Caco-2 (cell line): ENCODE measurements at regions not wholly inside any gene's neighbourhood (a gene's known extent, or its start where the extent isn't known, plus 50 kb on each side); places are given as distances from the start of the nearest gene placed in this dataset.

Source experiments
- BruUV-seq: library from RNA; stranded (reverse); fragments of 400-500 nt; replicated peaks from 2 replicates; lab custom pipeline; 2021; lab: Mats Ljungman, UMichigan
- CTCF ChIA-PET: fragments of 300-600 bp; sonication (Branson Sonifier 250); formaldehyde crosslinking; loops from one replicate; lab custom pipeline; 2022; ENCODE audit warnings: antibody characterized with exemption; lab: Charles Lee
- POLR2A ChIA-PET: fragments of 300-600 bp; sonication (Branson Sonifier 250); formaldehyde crosslinking; loops from one replicate; lab custom pipeline; 2022; ENCODE audit warnings: antibody characterized with exemption; lab: Charles Lee
- DNase-seq, 2 experiments: peaks; one replicate each; pipeline versions ENCODE4 v3.0.0 to v3.0.0-alpha.2; 2020 to 2022
- H3K27me3 ChIP-seq: replicated peaks from 2 replicates; pipeline ENCODE4 v1.6.0; 2011; ENCODE audit warnings: low read length; ENCODE audit not compliant: control insufficient read depth, insufficient read depth
- H3K36me3 ChIP-seq: 2 replicates; pipeline ENCODE4 v1.5.1; 2011; ENCODE audit warnings: low read length; ENCODE audit not compliant: control insufficient read depth, insufficient read depth
- H3K4me1 ChIP-seq: fragments of 250-450 bp; sonication (Bioruptor Pico); 2 replicates; pipeline ENCODE4 v1.5.1; 2020; ENCODE audit warnings: mild to moderate bottlenecking
- H3K4me3 ChIP-seq: 2 replicates; pipeline ENCODE4 v1.5.1; 2011; ENCODE audit warnings: low read depth, mild to moderate bottlenecking, control low read depth, low read length
- H3K9me3 ChIP-seq: fragments of 250-450 bp; sonication (Bioruptor Pico); 2 replicates; pipeline ENCODE4 v1.5.1; 2020; ENCODE audit warnings: mild to moderate bottlenecking, moderate library complexity
- H3K27ac Mint-ChIP-seq: one replicate; pipeline ENCODE4 v1.8.0; 2022; ENCODE audit warnings: mixed read lengths; ENCODE audit not compliant: unreplicated experiment
- H3K27me3 Mint-ChIP-seq: one replicate; pipeline ENCODE4 v1.8.0; 2022; ENCODE audit warnings: mixed read lengths; ENCODE audit not compliant: insufficient read depth, unreplicated experiment
- H3K36me3 Mint-ChIP-seq: one replicate; pipeline ENCODE4 v1.8.0; 2022; ENCODE audit warnings: mild to moderate bottlenecking, mixed read lengths; ENCODE audit not compliant: insufficient read depth, unreplicated experiment
- H3K4me1 Mint-ChIP-seq: one replicate; pipeline ENCODE4 v1.8.0; 2022; ENCODE audit warnings: low read depth, mixed read lengths; ENCODE audit not compliant: unreplicated experiment
- H3K4me3 Mint-ChIP-seq: one replicate; pipeline ENCODE4 v1.8.0; 2022; ENCODE audit warnings: mild to moderate bottlenecking, moderate library complexity, mixed read lengths; ENCODE audit not compliant: unreplicated experiment
- H3K9me3 Mint-ChIP-seq: one replicate; pipeline ENCODE4 v1.8.0; 2022; ENCODE audit warnings: mixed read lengths; ENCODE audit not compliant: unreplicated experiment
- CTCF ChIP-seq, 2 experiments: fragments of 200-600 bp in 1 of 2; IDR thresholded peaks; 1 replicate in 1 of 2; 2 replicates in 1 of 2; pipeline versions ENCODE4 v1.5.1 to v1.8.0; 2011 to 2022; ENCODE audit warnings: antibody characterized with exemption in 1 of 2, control low read depth in 1 of 2, inconsistent platforms in 1 of 2, low read depth in 1 of 2, low read length in 1 of 2, mild to moderate bottlenecking in 1 of 2, moderate library complexity in 1 of 2; ENCODE audit not compliant: insufficient read depth in 1 of 2, severe bottlenecking in 1 of 2, unreplicated experiment in 1 of 2
- intact Hi-C: fragments of 100-400 bp; cut with micrococcal nuclease; formaldehyde crosslinking; loops from one replicate; pipeline ENCODE4 v1.10.0; 2022; ENCODE audit not compliant: unreplicated experiment

- H3K4me3 Mint-ChIP-seq = no peak overlapping the region
Observed at GRCh38 chr7:33831389-33832141, 73.8 kb upstream of the BMPER start.

GRCh38 chr7:33832271-33832721 is 73.0 kb upstream of the BMPER start:
- CTCF ChIA-PET = no interaction called here
- POLR2A ChIA-PET = no interaction called here

More at GRCh38 chr7:33831389-33832141, 73.8 kb upstream of the BMPER start:
- intact Hi-C loops = no loop called here
- Histone ChIP-seq H3K4me3 (no peak overlapping the region), H3K9me3 (no peaks in the 10 kb centered on the region; the same call in 1 of the 2 replicates), H3K36me3 (no peaks in the 10 kb centered on the region), H3K4me1 (no peaks in the 10 kb centered on the region), H3K27me3 (no peaks in the 10 kb centered on the region)
- no peak for TF ChIP-seq CTCF (IDR thresholded peaks at IDR 0.05; ENCODE audit: insufficient read depth in 1 of 2, low read depth in 1 of 2, low read length in 1 of 2, severe bottlenecking in 1 of 2, unreplicated experiment in 1 of 2)
- peaks cover 5% of the 10 kb centered on the region for H3K27me3 Mint-ChIP-seq
- ChIA-PET CTCF (no interaction called here), POLR2A (no interaction called here)
- H3K4me1 Mint-ChIP-seq = no peaks in the 10 kb centered on the region
- no TSS peak for BruUV-seq
- no peaks in the 10 kb centered on the region for H3K36me3 Mint-ChIP-seq
- DNase-seq = no peak
- H3K9me3 Mint-ChIP-seq = no peaks in the 10 kb centered on the region
- no peak overlapping the region for H3K27ac Mint-ChIP-seq

More at GRCh38 chr7:33832271-33832721, 73.0 kb upstream of the BMPER start:
- H3K27ac Mint-ChIP-seq = no peak overlapping the region
- intact Hi-C loops = no loop called here
- H3K9me3 Mint-ChIP-seq = no peaks in the 10 kb centered on the region
- TF ChIP-seq CTCF (IDR thresholded peaks at IDR 0.05; ENCODE audit: insufficient read depth in 1 of 2, low read depth in 1 of 2, low read length in 1 of 2, severe bottlenecking in 1 of 2, unreplicated experiment in 1 of 2) = no peak
- peaks cover 5% of the 10 kb centered on the region for H3K27me3 Mint-ChIP-seq
- DNase-seq = no peak
- no peaks in the 10 kb centered on the region for H3K4me1 Mint-ChIP-seq
- H3K36me3 Mint-ChIP-seq = no peaks in the 10 kb centered on the region
- H3K36me3 ChIP-seq = no peaks in the 10 kb centered on the region
- no peaks in the 10 kb centered on the region for H3K27me3 ChIP-seq
- BruUV-seq = no TSS peak
- H3K4me3 ChIP-seq = no peak overlapping the region
- no peaks in the 10 kb centered on the region; the same call in 1 of the 2 replicates for H3K9me3 ChIP-seq
- H3K4me3 Mint-ChIP-seq = no peak overlapping the region
- H3K4me1 ChIP-seq = no peaks in the 10 kb centered on the region
